Activated naive CD8-positive, alpha-beta T cell treated with anti-CD3 and anti-CD28 coated beads, Interleukin-2, amount 10 ng/mL, durations not matched to agents 7 days and 5 days (primary cell): ENCODE measurements at regions not wholly inside any gene's neighbourhood (a gene's known extent, or its start where the extent isn't known, plus 50 kb on each side); places are given as distances from the start of the nearest gene placed in this dataset.

Experiments used
- ATAC-seq: fragments of 150-1000 bp; cut with Tn5 transposase; one replicate; pipeline ENCODE4 v1.10.0; 2021; ENCODE audit warnings: low read depth, moderate library complexity
- POLR2A ChIA-PET: fragments of 350-600 bp; sonication (Branson Sonifier 250); formaldehyde crosslinking; loops from one replicate; lab custom pipeline; 2021; ENCODE audit warnings: antibody characterized with exemption; lab: Charles Lee
- DNase-seq: peaks from one replicate; pipeline ENCODE4 v3.0.0; 2021
- H3K27ac Mint-ChIP-seq: one replicate; pipeline ENCODE4 v1.8.0; 2022; ENCODE audit warnings: mild to moderate bottlenecking, mixed read lengths
- H3K27me3 Mint-ChIP-seq: one replicate; pipeline ENCODE4 v1.8.0; 2022; ENCODE audit warnings: mild to moderate bottlenecking, moderate library complexity, mixed read lengths
- H3K36me3 Mint-ChIP-seq: one replicate; pipeline ENCODE4 v1.8.0; 2021; ENCODE audit warnings: mild to moderate bottlenecking, mixed read lengths
- H3K4me1 Mint-ChIP-seq: one replicate; pipeline ENCODE4 v1.8.0; 2021; ENCODE audit warnings: mixed read lengths
- H3K4me3 Mint-ChIP-seq: one replicate; pipeline ENCODE4 v1.8.0; 2022; ENCODE audit warnings: mild to moderate bottlenecking, moderate library complexity, mixed read lengths
- H3K9me3 Mint-ChIP-seq: one replicate; pipeline ENCODE4 v1.8.0; 2021; ENCODE audit warnings: mixed read lengths

DNA sequence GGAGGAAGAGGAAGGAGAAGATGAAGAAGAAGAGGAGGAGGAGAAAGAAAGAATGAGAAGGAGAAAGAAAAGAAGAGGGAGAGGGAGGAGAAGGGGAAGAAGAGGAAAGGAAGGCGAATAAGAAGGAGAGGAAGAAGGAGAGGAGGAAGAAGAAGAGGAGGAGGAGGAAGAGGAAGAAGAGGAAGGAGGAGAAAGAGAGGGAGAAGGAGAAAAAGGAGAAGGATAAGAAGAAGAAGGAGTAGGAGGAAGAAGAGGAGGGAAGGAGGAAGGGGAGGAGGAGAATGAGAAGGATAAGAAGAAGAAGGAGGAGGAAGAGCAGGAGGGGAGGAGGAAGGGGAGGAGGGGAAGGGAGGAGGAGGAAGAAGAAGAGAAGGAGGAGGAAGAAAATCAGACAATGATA is 149.2 kb upstream of the LYZL2 start:
- Mint-ChIP-seq H3K36me3 (no peaks in the 10 kb centered on the region), H3K27ac (peak overlapping the region; percentile 47), H3K27me3 (peaks cover 12% of the 10 kb centered on the region), H3K4me1 (peaks cover 5% of the 10 kb centered on the region), H3K4me3 (no peak overlapping the region), H3K9me3 (no peaks in the 10 kb centered on the region)
- no peak for ATAC-seq
- no peak for DNase-seq
- POLR2A ChIA-PET, result no interaction called here

GRCh38 chr10:30775779-30776591 is 146.4 kb upstream of the LYZL2 start:
- Mint-ChIP-seq H3K27me3 (peaks cover 12% of the 10 kb centered on the region), H3K4me1 (no peaks in the 10 kb centered on the region), H3K27ac (no peak overlapping the region), H3K36me3 (no peaks in the 10 kb centered on the region), H3K9me3 (peaks cover 4% of the 10 kb centered on the region), H3K4me3 (no peak overlapping the region)
- POLR2A ChIA-PET, result no interaction called here
- DNase-seq (no peak), ATAC-seq (no peak)

GRCh38 chr10:30774261-30774660 is 144.7 kb upstream of the LYZL2 start:
- ATAC-seq, result no peak
- Mint-ChIP-seq H3K36me3 (no peaks in the 10 kb centered on the region), H3K4me3 (no peak overlapping the region), H3K27ac (peak overlapping the region; percentile 19), H3K9me3 (peaks cover 10% of the 10 kb centered on the region), H3K4me1 (no peaks in the 10 kb centered on the region), H3K27me3 (peaks cover 14% of the 10 kb centered on the region)
- POLR2A ChIA-PET, result no interaction called here
- no peak for DNase-seq

- Mint-ChIP-seq H3K4me1 (no peaks in the 10 kb centered on the region), H3K27me3 (peaks cover 8% of the 10 kb centered on the region), H3K9me3 (peaks cover 11% of the 10 kb centered on the region), H3K27ac (no peak overlapping the region), H3K4me3 (no peak overlapping the region), H3K36me3 (no peaks in the 10 kb centered on the region)
- DNase-seq (no peak), ATAC-seq (no peak)
- POLR2A ChIA-PET, result no interaction called here
Observed at GRCh38 chr10:30773501-30773900, 143.9 kb upstream of the LYZL2 start.

DNA sequence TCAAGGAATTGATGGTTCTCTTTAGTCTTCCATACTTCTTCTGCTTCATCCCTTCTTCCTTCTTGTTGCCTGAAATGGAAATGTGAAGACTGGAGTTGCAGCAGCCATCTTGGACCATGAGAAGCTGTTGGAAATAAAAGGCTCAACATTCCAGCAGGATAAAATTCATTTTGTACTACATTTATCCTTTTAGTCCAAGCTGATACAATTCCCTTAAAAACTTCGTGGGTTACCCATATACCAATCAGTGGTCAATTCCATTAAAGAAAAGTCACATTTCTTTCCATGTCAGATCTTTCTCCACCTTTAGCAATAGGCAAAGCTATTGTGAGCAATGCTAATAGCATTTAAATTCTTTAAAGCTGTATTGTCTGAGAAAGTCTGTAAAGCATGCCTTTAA is 141.3 kb upstream of the LYZL2 start:
- H3K4me3 Mint-ChIP-seq, result no peak overlapping the region
- DNase-seq, result no peak
- ATAC-seq, result no peak
- no peaks in the 10 kb centered on the region for H3K4me1 Mint-ChIP-seq
- POLR2A ChIA-PET, result no interaction called here
- no peaks in the 10 kb centered on the region for H3K36me3 Mint-ChIP-seq
- peaks cover 6% of the 10 kb centered on the region for H3K27me3 Mint-ChIP-seq
- H3K27ac Mint-ChIP-seq, result no peak overlapping the region
- H3K9me3 Mint-ChIP-seq, result peaks cover 13% of the 10 kb centered on the region

GRCh38 chr10:30770229-30770628 is 140.7 kb upstream of the LYZL2 start:
- no peak overlapping the region for H3K27ac Mint-ChIP-seq
- no peak overlapping the region for H3K4me3 Mint-ChIP-seq
- H3K9me3 Mint-ChIP-seq, result peaks cover 13% of the 10 kb centered on the region
- H3K36me3 Mint-ChIP-seq, result no peaks in the 10 kb centered on the region
- POLR2A ChIA-PET, result no interaction called here
- H3K27me3 Mint-ChIP-seq, result peaks cover 6% of the 10 kb centered on the region
- no peak for DNase-seq
- no peak for ATAC-seq
- H3K4me1 Mint-ChIP-seq, result no peaks in the 10 kb centered on the region

DNA sequence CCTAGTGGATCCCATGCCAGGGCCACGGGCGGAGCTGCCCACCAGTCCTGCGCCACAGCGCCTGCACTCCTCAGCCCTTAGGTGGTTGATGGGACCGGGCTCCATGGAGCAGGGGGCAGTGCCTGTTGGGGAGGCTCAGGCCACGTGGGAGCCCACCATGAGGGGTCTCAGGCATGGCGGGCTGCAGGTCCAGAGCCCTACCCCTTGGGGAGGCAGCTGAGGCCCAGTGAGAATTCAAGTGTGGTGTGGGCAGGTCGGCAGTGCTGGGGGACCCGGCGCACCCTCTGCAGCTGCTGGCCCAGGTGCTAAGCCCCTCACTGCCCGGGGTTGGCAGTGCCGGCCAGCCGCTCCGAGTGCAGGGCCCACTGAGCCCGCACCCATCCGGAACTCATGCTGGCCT is 139.8 kb upstream of the LYZL2 start:
- no peaks in the 10 kb centered on the region for H3K4me1 Mint-ChIP-seq
- peaks cover 13% of the 10 kb centered on the region for H3K9me3 Mint-ChIP-seq
- H3K27me3 Mint-ChIP-seq, result peaks cover 6% of the 10 kb centered on the region
- no peak overlapping the region for H3K4me3 Mint-ChIP-seq
- DNase-seq (no peak), ATAC-seq (no peak)
- H3K36me3 Mint-ChIP-seq, result no peaks in the 10 kb centered on the region
- H3K27ac Mint-ChIP-seq, result no peak overlapping the region
- POLR2A ChIA-PET, result no interaction called here

DNA sequence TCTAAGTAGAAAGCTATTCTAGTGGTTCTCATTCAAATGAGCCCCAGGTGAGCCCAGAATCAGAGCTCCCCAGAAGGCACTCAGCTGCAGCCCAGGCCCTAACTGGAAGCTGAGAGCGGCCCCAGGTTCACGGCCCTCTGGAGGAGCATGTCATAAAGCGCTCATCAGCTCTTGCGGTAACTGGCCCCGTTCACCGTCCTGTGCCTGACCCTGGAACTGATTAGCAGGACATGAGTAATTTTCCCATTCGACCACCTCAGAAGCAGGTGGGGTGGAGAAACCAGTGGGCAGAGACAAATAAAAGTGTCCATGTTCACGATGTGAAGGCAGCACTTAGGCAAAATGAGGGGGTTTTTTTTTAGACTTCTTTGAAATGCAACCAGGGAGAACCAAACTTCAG is 136.1 kb upstream of the LYZL2 start:
- DNase-seq (no peak), ATAC-seq (no peak)
- H3K4me3 Mint-ChIP-seq, result no peak overlapping the region
- peaks cover 2% of the 10 kb centered on the region for H3K36me3 Mint-ChIP-seq
- H3K4me1 Mint-ChIP-seq, result peaks cover 6% of the 10 kb centered on the region
- H3K9me3 Mint-ChIP-seq, result peaks cover 8% of the 10 kb centered on the region
- no peak overlapping the region for H3K27ac Mint-ChIP-seq
- peaks cover 6% of the 10 kb centered on the region for H3K27me3 Mint-ChIP-seq
- POLR2A ChIA-PET, result interaction anchor here (0.6 kb wide), 1 partner anchor 19 kb away, joined by 6 read pairs; no protein-coding TSS in a partner anchor

- DNase-seq (no peak), ATAC-seq (no peak)
- Mint-ChIP-seq H3K4me3 (no peak overlapping the region), H3K27me3 (peaks cover 6% of the 10 kb centered on the region), H3K4me1 (peaks cover 6% of the 10 kb centered on the region), H3K9me3 (peaks cover 9% of the 10 kb centered on the region), H3K27ac (no peak overlapping the region), H3K36me3 (peaks cover 3% of the 10 kb centered on the region)
- POLR2A ChIA-PET, result interaction anchor here (0.6 kb wide), 1 partner anchor 19 kb away, joined by 6 read pairs; no protein-coding TSS in a partner anchor
Observed at GRCh38 chr10:30765022-30765615, 135.6 kb upstream of the LYZL2 start.

DNA sequence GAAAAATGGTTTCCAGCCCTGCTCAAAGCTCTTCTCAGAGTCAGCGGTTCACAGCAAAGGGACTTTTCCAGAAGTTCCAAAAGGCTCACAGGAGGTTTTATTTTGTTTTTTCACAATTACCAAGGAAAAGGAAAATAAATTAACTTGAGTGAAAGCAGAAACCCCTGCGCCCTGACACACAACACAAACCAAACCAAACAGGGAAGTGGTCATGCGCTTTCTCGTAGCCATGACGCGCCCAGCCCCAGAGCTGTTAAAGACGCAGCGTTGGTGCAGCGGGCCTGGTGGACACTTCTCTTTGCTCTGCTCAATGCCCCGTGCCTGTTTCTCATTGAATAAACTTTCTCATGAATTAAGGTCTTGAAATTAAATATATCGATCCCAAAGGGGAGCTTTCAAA is 134.4 kb upstream of the LYZL2 start:
- Mint-ChIP-seq H3K36me3 (peaks cover 3% of the 10 kb centered on the region), H3K27me3 (peaks cover 6% of the 10 kb centered on the region), H3K4me1 (peaks cover 6% of the 10 kb centered on the region), H3K4me3 (no peak overlapping the region), H3K9me3 (peaks cover 6% of the 10 kb centered on the region), H3K27ac (no peak overlapping the region)
- ATAC-seq, result peak; percentile 42
- no peak for DNase-seq
- POLR2A ChIA-PET, result no interaction called here

DNA sequence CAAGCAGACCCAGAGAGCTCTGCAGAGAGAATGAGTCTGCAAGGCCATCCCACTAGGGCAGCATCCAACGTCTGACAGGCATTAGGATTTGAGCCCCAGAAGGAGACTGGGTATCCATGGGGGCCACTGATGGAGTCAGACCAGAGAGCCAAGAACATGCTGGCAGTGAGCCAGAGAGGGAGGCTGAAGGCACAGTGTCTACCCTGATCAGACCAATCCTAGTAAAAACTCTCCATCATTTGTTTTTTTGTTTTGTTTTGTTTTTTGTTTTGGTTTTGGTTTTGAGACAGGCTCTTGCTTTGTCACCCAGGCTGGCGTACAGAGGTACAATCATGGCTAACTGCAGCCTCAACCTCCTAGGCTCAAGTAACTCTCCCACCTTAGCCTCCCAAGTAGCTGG is 133.1 kb upstream of the LYZL2 start:
- H3K27me3 Mint-ChIP-seq, result peaks cover 6% of the 10 kb centered on the region
- H3K27ac Mint-ChIP-seq, result no peak overlapping the region
- POLR2A ChIA-PET, result no interaction called here
- DNase-seq (no peak), ATAC-seq (no peak)
- H3K4me3 Mint-ChIP-seq, result no peak overlapping the region
- H3K36me3 Mint-ChIP-seq, result peaks cover 3% of the 10 kb centered on the region
- H3K4me1 Mint-ChIP-seq, result peaks cover 6% of the 10 kb centered on the region
- H3K9me3 Mint-ChIP-seq, result peaks cover 3% of the 10 kb centered on the region

DNA sequence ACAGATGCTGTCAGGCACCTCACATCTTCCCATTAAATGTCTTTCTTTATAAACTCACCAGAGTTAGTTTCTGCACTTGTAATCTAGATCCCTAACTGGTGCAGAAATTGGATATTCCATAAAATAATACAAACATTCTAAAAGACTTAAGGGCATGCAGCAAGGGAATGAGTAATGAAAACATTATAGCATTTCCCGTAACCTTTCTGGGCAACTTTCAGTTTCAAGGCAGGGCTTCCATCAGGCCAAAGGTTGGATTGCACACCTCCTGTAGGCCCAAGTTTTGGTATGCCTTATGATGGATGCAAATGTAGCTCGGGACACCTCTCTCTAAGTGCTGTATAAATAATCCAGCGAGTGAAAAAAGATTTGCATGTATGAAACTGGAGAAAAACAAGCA is 129.9 kb upstream of the LYZL2 start:
- Mint-ChIP-seq H3K27me3 (peaks cover 3% of the 10 kb centered on the region), H3K9me3 (peaks cover 5% of the 10 kb centered on the region)
- POLR2A ChIA-PET, result no interaction called here

GRCh38 chr10:30758338-30758737 is 128.8 kb upstream of the LYZL2 start:
- Mint-ChIP-seq H3K4me1 (no peaks in the 10 kb centered on the region), H3K4me3 (no peak overlapping the region), H3K36me3 (peaks cover 3% of the 10 kb centered on the region), H3K27me3 (peaks cover 3% of the 10 kb centered on the region), H3K27ac (no peak overlapping the region), H3K9me3 (peaks cover 5% of the 10 kb centered on the region)
- POLR2A ChIA-PET, result no interaction called here
- DNase-seq, result no peak
- no peak for ATAC-seq

More for the DNA sequence above, 129.9 kb upstream of the LYZL2 start:
- peaks cover 3% of the 10 kb centered on the region for H3K36me3 Mint-ChIP-seq
- ATAC-seq, result no peak
- H3K4me1 Mint-ChIP-seq, result peaks cover 6% of the 10 kb centered on the region
- no peak overlapping the region for H3K27ac Mint-ChIP-seq
- H3K4me3 Mint-ChIP-seq, result no peak overlapping the region
- DNase-seq, result no peak

- ATAC-seq (no peak), DNase-seq (no peak)
- peaks cover 5% of the 10 kb centered on the region for H3K9me3 Mint-ChIP-seq
- POLR2A ChIA-PET, result no interaction called here
- peaks cover 2% of the 10 kb centered on the region for H3K4me1 Mint-ChIP-seq
- H3K27ac Mint-ChIP-seq, result no peak overlapping the region
- H3K27me3 Mint-ChIP-seq, result no peaks in the 10 kb centered on the region
- H3K4me3 Mint-ChIP-seq, result no peak overlapping the region
- H3K36me3 Mint-ChIP-seq, result peaks cover 3% of the 10 kb centered on the region
Observed at GRCh38 chr10:30756896-30757295, 127.3 kb upstream of the LYZL2 start.
